NCI-H460 (cell line): ENCODE measurements at regions not wholly inside any gene's neighbourhood (a gene's known extent, or its start where the extent isn't known, plus 50 kb on each side); places are given as distances from the start of the nearest gene placed in this dataset.
"Not testable (repeated sequence)": the region's sequence is repeated elsewhere in the genome, so short reads cannot be mapped to it uniquely, and the experiment has no call there.

Source experiments
- DNase-seq: peaks from one replicate; pipeline ENCODE4 v3.0.0-alpha.2; 2016; ENCODE audit warnings: low read depth; ENCODE audit errors: extremely low read depth

- DNase-seq: no peak
Measured at GRCh38 chr16:60816461-60816860, 1219.8 kb downstream of the CDH8 start.

- no peak for DNase-seq
Measured at GRCh38 chr16:60815865-60816264, 1220.4 kb downstream of the CDH8 start.

- DNase-seq: no peak
Measured at GRCh38 chr16:60815033-60815432, 1221.2 kb downstream of the CDH8 start.

- no peak for DNase-seq
Measured at GRCh38 chr16:60811657-60812056, 1224.6 kb downstream of the CDH8 start.

- DNase-seq: no peak
Measured at GRCh38 chr16:60811051-60811608, 1225.1 kb downstream of the CDH8 start.

- no peak for DNase-seq
Measured at GRCh38 chr16:60810250-60810649, 1226.0 kb downstream of the CDH8 start.

- no peak for DNase-seq
Measured at GRCh38 chr16:60792437-60792836, 1243.8 kb downstream of the CDH8 start.

- no peak for DNase-seq
Measured at GRCh38 chr16:60788631-60789030, 1247.6 kb downstream of the CDH8 start.

GRCh38 chr16:60776281-60776680 is 1260.0 kb downstream of the CDH8 start:
- no peak for DNase-seq

- DNase-seq: no peak
Measured at GRCh38 chr16:60771138-60771537, 1265.1 kb downstream of the CDH8 start.

- not testable (repeated sequence) for DNase-seq
Measured at GRCh38 chr16:60770384-60770783, 1265.9 kb downstream of the CDH8 start.

GRCh38 chr16:60763869-60764268 is 1272.4 kb downstream of the CDH8 start:
- no peak for DNase-seq

- DNase-seq: no peak
Measured at GRCh38 chr16:60755907-60756306, 1280.3 kb downstream of the CDH8 start.

- DNase-seq: no peak
Measured at GRCh38 chr16:60748366-60748765, 1287.9 kb downstream of the CDH8 start.

- no peak for DNase-seq
Measured at GRCh38 chr16:60744198-60744597, 1292.0 kb downstream of the CDH8 start.

- no peak for DNase-seq
Measured at GRCh38 chr16:60741810-60742209, 1294.4 kb downstream of the CDH8 start.

- DNase-seq: no peak
Measured at GRCh38 chr16:60739737-60740683, 1296.2 kb downstream of the CDH8 start.

- DNase-seq: no peak
Measured at GRCh38 chr16:60731329-60732050, 1304.7 kb downstream of the CDH8 start.

- DNase-seq: no peak
Measured at GRCh38 chr16:60729051-60729450, 1307.2 kb downstream of the CDH8 start.

GRCh38 chr16:60727851-60728250 is 1308.4 kb downstream of the CDH8 start:
- no peak for DNase-seq

GRCh38 chr16:60720060-60720459 is 1316.2 kb downstream of the CDH8 start:
- DNase-seq: no peak

GRCh38 chr16:60717808-60718207 is 1318.4 kb downstream of the CDH8 start:
- DNase-seq: no peak
